Renal cortex interstitium (tissue), 11 donors: ENCODE measurements at regions not wholly inside any gene's neighbourhood (a gene's known extent, or its start where the extent isn't known, plus 50 kb on each side); places are given as distances from the start of the nearest gene placed in this dataset.

ENCODE experiments used
- DNase-seq, 11 donors: peaks; one replicate each; pipeline ENCODE4 v3.0.0-alpha.2; 2013; ENCODE audit warnings: low read depth in 9 of 11, low spot score in 4 of 11; ENCODE audit errors: extremely low read depth in 1 of 11

DNA sequence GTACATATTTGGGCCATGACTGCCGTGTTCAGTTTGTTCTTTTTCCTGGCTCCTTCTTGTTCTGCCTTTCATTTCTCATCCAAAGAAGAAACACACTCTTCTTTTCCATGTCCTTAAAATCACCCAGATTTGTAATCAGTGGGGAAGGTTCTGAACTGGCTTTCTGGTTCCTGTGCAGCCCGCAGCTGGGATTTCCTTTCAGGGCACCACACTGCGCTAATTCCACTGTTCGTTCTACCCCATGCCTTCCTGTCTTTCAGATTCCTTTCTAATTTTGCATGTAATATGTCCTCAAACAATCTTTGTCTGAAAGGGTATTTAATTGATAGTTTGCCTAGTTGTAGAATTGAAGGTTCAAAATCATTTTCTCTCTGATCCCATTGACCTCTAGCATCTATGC lies 94.1 kb downstream of the HS1BP3 start:
- no peak for DNase-seq

DNA sequence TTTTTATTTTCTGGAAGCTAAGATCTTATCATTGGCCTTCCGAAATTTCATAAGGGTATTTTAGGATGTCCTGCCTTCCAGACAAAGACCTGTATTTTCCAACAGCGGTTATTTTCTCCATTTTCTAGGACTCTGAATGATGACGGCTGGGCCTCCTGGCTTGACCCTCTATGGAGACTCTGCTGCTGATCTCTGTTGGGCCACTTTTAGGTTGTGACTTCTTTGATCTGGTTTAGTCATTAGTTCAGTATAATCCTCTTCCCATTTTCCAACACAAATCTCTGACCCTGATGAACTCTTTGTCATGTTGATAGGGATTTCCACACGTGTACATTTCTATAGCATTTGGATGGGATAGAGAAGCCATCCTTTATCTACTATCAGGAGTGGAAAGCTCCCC lies 93.7 kb downstream of the HS1BP3 start:
- no peak for DNase-seq

DNA sequence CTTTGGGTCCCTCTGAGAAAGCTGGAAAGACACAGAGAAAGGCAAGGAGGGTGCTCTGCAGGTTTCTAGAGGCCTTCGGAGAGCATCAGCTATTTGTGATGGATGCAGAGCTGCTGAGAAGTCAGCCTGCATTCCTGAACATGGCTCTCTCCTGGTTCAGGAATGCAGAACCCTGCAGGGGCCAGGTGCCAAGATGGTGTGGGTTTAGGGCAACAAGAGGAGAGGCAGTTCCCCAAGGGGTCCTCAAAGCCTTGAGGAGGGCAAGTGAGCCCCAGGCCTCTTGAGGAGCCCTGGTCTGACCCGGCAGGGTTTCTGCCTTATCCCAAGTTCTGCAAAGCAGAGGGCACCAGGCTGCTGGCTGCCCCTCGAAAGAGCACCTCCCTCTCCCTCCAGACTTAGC lies 93.3 kb downstream of the HS1BP3 start:
- DNase-seq: no peak

DNA sequence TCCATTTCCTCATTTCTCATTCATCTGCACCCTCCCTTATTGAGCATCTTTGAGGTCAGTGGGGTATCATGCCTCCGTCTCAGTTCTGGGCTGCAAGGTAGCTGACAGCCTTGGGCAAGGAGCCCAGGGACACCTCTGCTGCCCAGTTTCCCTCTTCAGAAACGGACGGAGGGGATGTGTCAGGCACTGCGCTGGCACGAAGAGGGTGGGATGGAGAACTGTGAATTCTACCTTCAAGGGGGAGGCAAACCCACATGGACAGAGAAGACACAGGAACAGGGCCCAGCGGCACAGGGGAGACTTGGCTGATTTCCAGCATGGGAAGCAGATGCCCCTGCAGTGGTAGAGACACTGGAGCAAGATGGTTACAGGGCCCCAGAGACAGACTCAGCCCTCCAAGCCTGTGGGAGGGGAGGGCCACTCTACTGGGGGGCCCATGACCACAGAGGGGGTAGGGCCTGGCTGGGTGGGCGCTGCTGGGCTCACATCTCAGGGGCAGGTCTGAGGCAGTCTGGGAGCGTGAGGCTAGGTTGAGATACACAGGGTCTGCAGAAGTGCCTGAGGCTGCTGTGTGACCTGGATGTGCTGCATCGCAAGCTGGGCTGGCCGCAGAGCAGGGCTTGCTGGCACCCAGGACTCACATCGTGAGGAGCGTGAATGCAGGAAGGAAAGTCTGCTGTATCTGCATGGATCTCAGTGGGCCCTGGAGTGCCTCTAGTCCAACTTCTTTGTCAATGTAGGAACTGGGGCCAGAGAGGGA lies 92.3 kb downstream of the HS1BP3 start:
- no peak for DNase-seq

DNA sequence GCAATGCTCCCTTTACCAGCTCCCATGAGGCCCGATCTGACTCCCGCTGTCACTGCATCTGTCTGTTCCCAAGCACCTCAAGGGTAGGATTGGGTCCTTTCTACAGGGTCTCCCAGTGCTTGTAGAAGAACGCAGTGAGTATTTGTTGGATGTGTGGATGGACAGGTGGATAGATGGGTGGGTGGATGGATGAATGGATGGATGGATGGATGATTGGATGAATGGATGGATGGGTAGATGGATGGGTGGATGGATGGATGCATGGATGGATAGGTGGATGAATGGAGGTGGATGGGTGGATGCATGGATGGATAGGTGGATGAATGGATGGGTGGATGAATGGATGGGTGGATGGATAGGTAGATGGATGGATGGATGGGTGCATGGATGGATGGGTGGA lies 91.6 kb downstream of the HS1BP3 start:
- no peak for DNase-seq

DNA sequence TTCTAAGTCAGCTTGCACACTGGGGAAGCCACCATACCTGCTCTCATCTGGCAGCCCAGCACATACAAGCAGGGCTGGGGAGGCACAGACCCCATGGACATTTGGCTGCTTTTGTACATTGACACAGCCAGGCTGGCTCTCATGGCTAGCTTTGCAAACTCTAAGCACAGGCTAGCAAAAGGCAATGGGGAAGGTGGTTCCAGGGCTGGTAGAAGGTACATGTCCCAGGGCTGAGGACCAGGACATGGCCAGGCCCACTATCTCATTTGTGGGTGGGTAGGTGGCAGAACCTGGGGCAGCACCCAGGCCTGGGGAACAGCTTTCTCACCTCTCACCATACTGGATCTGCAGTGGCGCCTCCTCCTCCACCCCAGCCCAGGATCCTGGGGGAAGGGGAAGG lies 90.9 kb downstream of the HS1BP3 start:
- DNase-seq: no peak

DNA sequence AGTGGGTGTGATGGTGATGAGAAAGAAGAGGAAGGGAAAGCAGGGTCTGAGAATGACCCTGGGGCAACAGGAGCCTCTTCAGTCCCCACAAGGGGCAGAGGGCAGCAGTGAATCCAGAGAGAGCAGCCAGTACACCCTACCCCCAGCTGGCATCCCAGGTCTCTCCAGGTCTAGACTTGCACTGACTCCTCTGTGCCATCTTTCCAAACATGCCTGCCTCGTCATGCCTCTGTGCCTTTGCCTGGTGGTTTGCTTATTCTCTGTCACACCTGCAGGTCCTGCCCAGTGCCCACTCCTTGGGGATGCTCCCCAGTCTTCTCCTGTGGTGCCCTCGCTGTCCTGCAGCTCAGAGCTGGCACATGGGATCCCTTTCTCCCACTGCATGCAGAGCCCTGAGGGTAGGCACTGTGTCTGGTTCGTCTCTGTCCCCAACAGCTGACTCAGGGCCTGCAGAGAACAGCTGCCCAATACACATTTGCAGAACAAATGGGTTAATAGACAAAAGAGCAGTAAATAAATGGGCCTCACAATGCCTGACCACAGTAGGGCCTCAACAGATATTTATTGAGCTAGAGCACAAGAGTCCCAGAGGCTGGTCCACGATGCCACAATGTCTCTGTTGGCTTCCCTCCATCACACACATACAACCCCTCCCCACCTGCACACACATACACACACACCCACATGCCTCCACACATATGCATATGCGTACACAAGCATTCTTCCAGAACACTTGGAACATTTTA lies 89.8 kb downstream of the HS1BP3 start:
- no peak for DNase-seq

DNA sequence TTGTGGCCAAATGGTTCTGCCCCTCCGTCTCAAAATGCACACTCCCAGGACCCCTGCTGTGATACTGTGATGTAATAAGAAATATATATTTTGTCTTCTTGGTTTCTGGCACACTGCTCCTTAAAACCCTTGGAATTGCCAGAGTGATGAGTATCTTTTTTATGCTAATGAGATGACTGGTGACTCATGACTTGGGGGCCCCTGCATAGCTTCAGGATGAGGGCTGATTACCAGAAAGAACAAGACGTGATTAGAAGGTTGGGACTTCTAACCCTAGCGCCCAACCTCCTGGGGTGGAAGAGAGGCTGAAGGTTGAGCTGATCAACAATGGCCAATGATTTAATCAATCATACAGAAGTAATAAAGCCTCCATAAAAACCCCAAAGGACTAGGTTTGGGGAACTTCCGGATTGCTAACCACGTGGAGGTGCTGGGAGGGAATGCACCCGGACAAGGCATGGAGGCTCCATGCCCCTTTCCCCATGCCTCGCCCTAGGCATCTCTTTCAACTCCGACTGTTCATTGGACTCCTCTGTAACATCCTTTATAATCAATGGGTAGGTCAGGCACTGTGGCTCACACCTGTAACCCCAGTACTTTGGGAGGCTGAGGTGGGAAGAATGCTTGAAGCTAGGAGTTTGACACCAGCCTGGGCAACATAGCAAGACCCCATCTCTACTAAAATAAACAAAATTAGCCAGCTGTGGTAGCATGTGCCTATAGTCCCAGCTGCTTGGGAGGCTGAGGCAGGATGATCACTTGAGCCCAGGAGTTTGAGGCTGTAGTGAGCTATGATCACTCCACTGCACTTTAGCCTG lies 89.1 kb downstream of the HS1BP3 start:
- DNase-seq: no peak

DNA sequence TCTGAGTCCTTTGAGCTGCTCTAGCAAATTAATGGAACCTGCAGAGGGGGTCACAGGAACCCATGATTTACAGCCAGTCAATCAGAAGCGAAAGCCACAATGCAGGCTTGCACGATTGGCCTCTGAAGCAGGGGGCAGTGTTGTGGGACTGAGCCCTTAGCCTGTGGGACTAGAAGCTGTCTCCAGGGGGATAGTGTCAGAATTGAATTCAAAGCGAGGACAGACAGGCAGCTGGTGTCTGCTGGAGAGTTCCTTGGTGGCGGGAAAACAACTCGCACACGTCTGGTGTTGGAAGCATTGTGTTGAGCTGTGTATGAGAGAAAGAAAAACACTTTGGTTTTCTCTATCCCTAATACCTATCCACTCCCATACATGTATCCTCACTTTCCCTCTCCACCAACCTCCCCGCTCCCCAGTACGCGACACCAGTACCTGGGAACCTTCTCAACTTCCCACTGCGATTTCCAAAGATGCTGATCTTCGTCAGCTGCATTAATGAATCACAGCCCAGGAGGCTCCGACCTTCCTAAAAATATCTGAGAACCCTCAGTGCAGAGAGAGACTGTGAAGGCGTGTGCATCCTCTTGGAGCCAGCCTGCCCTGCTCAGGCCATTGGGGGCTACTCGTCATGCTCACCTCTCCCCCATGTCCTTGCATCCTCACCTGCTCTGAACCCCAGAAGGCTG lies 88.2 kb downstream of the HS1BP3 start:
- DNase-seq: no peak

DNA sequence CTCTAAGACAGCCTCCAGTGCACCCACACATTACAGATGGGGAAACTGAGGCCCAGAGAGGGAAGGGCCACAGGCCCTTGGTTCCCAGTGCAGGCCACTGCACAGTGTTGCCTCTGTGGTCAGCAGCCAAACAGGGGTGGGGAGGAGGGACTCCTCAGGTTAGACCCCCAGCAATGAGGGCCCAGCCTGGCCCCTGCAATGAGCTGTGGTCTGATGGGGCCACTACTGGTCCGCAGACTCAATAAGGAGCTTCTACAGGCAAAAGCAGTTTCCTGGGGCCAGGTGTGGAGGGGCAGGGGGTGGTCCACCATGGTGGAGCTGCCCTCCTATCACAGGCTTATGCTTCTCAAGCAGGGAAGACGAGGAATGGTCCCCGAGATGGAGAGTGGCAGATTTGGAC lies 87.6 kb downstream of the HS1BP3 start:
- no peak for DNase-seq

DNA sequence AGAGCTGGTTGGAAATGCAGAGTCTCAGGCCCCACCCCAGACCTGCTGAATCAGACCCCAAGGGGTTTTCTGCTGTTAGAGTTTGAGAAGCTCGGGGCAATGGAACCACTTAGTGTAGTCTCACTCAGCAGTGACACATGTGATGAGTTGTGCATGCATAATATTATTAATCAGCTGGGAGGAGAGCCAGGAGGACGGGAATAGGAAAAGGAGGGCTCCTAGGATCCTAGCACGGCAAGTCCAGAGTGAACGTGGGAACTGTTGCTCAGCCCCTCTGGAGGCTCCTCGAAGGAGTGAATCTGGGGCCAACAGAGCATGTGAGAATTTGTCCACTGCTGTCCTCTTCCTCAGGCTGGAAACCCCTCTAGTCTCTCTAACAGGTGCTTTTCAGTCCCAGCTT lies 87.1 kb downstream of the HS1BP3 start:
- no peak for DNase-seq

DNA sequence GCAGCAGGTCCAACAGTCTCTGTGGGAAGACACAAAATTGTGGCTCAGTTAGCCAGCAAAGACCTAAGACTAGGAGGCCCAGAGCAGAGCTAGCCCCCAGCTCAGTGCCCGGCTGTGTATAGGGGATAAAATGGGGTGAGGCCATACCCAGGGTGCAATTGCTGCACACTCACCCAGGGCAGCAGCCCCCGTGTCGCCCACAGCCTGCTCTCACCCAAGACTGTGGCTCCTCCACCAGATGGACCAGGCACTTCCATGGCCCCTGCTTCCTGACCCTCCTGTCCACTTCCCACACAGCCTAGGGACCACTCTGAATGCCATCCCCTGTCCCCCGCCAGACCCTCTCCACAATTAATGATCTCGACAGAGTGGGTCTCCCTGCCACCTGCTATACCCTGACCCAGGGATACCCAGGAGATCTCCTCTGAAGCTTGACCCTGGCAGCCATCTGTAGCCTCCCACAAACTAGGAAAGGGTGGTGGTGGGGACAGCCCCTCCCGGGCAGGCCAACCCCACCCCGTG lies 85.7 kb downstream of the HS1BP3 start:
- no peak for DNase-seq

DNA sequence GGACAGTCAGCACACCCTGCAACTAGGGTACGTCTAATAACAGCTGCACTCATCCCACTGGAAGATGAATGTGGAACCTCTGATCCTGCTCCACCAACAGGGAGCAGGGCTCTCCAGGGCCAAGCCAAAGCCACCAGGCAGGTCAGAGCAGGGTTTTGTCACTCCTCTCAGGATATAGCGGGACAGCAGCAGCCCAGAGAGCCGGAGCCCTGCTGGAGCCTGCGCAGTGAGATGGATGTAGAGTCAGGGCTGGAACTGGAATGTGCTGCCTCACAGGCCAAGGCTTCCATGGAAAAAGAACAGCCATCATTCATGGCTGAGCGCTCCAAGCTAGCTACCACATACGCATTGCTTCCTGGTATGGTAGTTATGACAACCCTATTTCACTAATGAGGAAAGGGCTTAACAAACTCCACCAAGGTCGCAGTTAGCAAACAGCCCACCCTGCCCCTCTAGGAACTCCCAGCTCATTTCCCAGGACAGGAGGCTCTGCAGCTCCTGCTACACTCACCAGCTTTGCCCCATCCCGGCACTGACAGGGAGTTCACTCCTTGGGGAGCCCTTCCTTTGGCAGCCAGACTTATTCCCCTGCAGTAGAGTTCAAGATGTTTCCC lies 85.2 kb downstream of the HS1BP3 start:
- DNase-seq: peak in 8 of 11 donors; percentile 57 to 87 (median 74)

DNA sequence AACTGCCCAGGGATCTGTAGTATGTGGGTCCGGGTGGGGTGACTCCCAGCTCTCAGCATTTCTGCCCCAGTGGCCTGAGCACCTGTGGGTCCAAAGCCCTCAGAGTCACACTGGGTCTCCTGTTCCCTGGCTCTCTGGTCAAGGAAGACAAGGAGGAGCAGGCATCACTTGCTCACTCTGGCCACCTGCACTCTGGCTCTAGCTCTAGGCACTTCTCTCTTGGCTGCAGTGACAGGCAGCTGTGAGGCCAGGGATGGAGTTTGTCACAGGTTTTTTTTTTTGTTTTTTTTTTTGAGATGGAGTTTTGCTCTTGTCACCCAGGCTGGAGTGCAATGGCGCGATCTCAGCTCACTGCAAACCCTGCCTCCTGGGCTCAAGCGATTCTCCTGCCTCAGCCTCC lies 84.6 kb downstream of the HS1BP3 start:
- no peak for DNase-seq

DNA sequence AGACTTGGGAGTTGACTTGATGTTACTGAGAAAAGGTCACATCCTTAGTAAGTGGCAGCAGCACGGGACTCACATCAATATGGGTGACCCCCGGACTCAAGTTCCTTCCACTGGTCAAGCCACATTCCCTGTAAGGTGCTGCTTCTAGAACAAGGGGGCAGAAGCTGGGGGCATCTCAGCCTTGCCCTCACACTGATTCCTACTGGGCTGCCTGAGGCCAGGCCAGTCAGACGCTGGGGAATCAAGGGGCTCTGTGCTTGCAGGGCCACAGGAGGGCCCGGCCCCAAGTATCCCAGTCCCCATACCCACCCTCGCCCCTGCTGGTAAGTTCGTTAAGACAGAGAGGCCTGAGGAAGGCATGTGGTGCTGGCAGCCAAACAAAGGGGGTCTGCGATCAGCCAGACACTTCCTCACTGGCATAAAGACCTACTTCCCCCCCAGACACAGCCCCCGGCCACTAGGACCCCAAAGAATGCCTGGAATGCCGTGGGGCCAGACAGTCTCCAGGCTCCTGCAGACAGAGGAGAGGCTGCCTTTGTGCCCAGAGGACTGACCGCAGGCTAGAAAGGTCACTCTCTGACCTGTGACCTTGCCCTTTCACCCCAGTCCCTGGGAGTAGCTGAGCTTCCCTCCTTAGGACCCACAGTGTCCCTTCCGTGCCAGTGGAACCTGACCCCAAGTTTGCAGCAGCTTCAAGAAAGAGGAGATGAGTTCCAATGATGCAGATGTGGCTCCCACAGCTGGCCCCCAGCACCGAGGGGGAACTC lies 83.6 kb downstream of the HS1BP3 start:
- DNase-seq: no peak
